ENCODE measurements at regions not wholly inside any gene's neighbourhood (a gene's known extent, or its start where the extent isn't known, plus 50 kb on each side); places are given as distances from the start of the nearest gene placed in this dataset.

GRCh38 chr4:59536428-59536827 is 1663.7 kb upstream of the ADGRL3 start:
- no peak for TF ChIP-seq CTCF (IDR thresholded peaks at IDR 0.05)
- no peak for TF ChIP-seq CBFB (CRISPR knock-in tag; IDR thresholded peaks at IDR 0.05; ENCODE audit: low read depth)
- TF ChIP-seq AR (CRISPR knock-in tag; IDR thresholded peaks at IDR 0.05), result no peak
- no peak for TF ChIP-seq ATF1 (CRISPR knock-in tag; IDR thresholded peaks at IDR 0.05)
- TF ChIP-seq MAX (CRISPR knock-in tag; IDR thresholded peaks at IDR 0.05), result no peak
- TF ChIP-seq NR3C1 (CRISPR knock-in tag; conservative IDR thresholded peaks at IDR 0.05; ENCODE audit: low read depth), result no peak
- TF ChIP-seq E2F1 (CRISPR knock-in tag; IDR thresholded peaks at IDR 0.05), result no peak

Data from WTC11 (cell line).